HepG2 (cell line): ENCODE measurements at regions not wholly inside any gene's neighbourhood (a gene's known extent, or its start where the extent isn't known, plus 50 kb on each side); places are given as distances from the start of the nearest gene placed in this dataset.

ENCODE experiments used
- ATAC-seq: fragments of 200-7000 bp; cut with Tn5 transposase; 3 replicates; pipeline ENCODE4 v1.9.1; 2020; ENCODE audit warnings: mild to moderate bottlenecking, moderate library complexity
- BruUV-seq: library from RNA; stranded (reverse); fragments of 400-500 nt; replicated peaks from 2 replicates; lab custom pipeline; 2021; lab: Mats Ljungman, UMichigan
- CTCF ChIA-PET: fragments of 300-600 bp; formaldehyde crosslinking; extraction: SDS; loops from one replicate; lab custom pipeline; 2021; ENCODE audit warnings: low total read pairs, inconsistent platforms, low intra/inter-chr PET ratio; lab: Yijun Ruan, JAX
- POLR2A ChIA-PET: fragments of 350-600 bp; sonication (Branson Sonifier 250); formaldehyde crosslinking; loops from one replicate; lab custom pipeline; 2020; ENCODE audit warnings: antibody characterized with exemption, inconsistent platforms; lab: Yijun Ruan, JAX
- DNase-seq: peaks from one replicate; pipeline ENCODE4 v3.0.0-alpha.2; 2015; ENCODE audit warnings: low spot score
- FAIRE-seq: peaks from 3 replicates; lab custom pipeline; 2011; peaks lifted over from hg19 to GRCh38; lab: Jason Lieb, UNC
- H2AFZ ChIP-seq: one replicate; pipeline ENCODE4 v1.6.1; 2011; ENCODE audit warnings: low read length, inconsistent platforms
- H3K27ac ChIP-seq: fragments of 300-600 bp; 3 replicates; pipeline ENCODE4 v1.8.0; 2011; ENCODE audit warnings: mixed run types, mild to moderate bottlenecking, mixed read lengths, low read length, inconsistent platforms; ENCODE audit not compliant: insufficient read depth; ENCODE audit errors: extremely low read length
- H3K27me3 ChIP-seq, 2 experiments: fragments of 200-600 bp in 1 of 2; 2 replicates in 1 of 2; 3 replicates in 1 of 2; pipeline versions ENCODE4 v1.6.0 to v1.8.0; 2011; ENCODE audit warnings: low read length in 2 of 2, mild to moderate bottlenecking in 2 of 2, moderate library complexity in 2 of 2, inconsistent platforms in 1 of 2; ENCODE audit not compliant: insufficient read depth in 2 of 2, control insufficient read depth in 1 of 2
- H3K36me3 ChIP-seq, 2 experiments: fragments of 200-600 bp in 1 of 2; replicated peaks in 1 of 2; 2 replicates in 1 of 2; 3 replicates in 1 of 2; pipeline versions ENCODE4 v1.5.1 to v1.8.0; 2011; ENCODE audit warnings: low read length in 2 of 2, inconsistent platforms in 1 of 2; ENCODE audit not compliant: insufficient read depth in 2 of 2, control insufficient read depth in 1 of 2
- H3K4me1 ChIP-seq: 2 replicates; pipeline ENCODE4 v1.5.1; 2012; ENCODE audit warnings: low read length, inconsistent platforms; ENCODE audit not compliant: insufficient read depth
- H3K4me2 ChIP-seq: 2 replicates; pipeline ENCODE4 v1.6.0; 2011; ENCODE audit warnings: low read depth, low read length, inconsistent platforms
- H3K4me3 ChIP-seq, 3 experiments: fragments of 200-600 bp in 1 of 3; sonication (generic), shearing (Covaris generic) in 1 of 3; replicated peaks in 1 of 3; 2 replicates each; pipeline ENCODE4 v1.5.1; 2011 to 2016; ENCODE audit warnings: low read length in 3 of 3, inconsistent platforms in 2 of 3, low read depth in 2 of 3, mild to moderate bottlenecking in 2 of 3, control low read depth in 1 of 3, mixed read lengths in 1 of 3; ENCODE audit not compliant: insufficient read depth in 1 of 3
- H3K79me2 ChIP-seq: one replicate; pipeline ENCODE4 v1.6.1; 2011; ENCODE audit warnings: low read length, inconsistent platforms; ENCODE audit not compliant: insufficient read depth
- H3K9ac ChIP-seq: 2 replicates; pipeline ENCODE4 v1.6.0; 2011; ENCODE audit warnings: mild to moderate bottlenecking, low read depth, low read length, inconsistent platforms; ENCODE audit not compliant: insufficient read depth
- H3K9me3 ChIP-seq: 2 replicates; pipeline ENCODE4 v1.5.1; 2012; ENCODE audit warnings: mild to moderate bottlenecking, low read length
- H4K20me1 ChIP-seq: 2 replicates; pipeline ENCODE4 v1.6.0; 2011; ENCODE audit warnings: inconsistent platforms, mild to moderate bottlenecking, low read length, moderate library complexity; ENCODE audit not compliant: insufficient read depth
- CBX1 ChIP-seq: IDR thresholded peaks from one replicate; pipeline ENCODE4 v1.6.1; 2016; ENCODE audit warnings: antibody characterized with exemption, low read depth
- HHEX ChIP-seq: IDR thresholded peaks from 2 replicates; pipeline ENCODE4 v1.6.1; 2016; ENCODE audit warnings: control low read depth
- KLF6 ChIP-seq: IDR thresholded peaks from 2 replicates; pipeline ENCODE4 v1.8.0; 2016; ENCODE audit warnings: missing biosample characterization, missing genetic modification reagents
- NBN ChIP-seq: fragments of 450-650 bp; conservative IDR thresholded peaks from 2 replicates; pipeline ENCODE4 v1.6.1; 2017
- RXRB ChIP-seq: IDR thresholded peaks from 2 replicates; pipeline ENCODE4 v1.6.1; 2016; ENCODE audit warnings: borderline replicate concordance, missing genetic modification reagents, missing compliant biosample characterization
- TCF7L2 ChIP-seq: IDR thresholded peaks from 2 replicates; pipeline ENCODE4 v1.6.1; 2011; ENCODE audit warnings: mild to moderate bottlenecking, low read depth, low read length, moderate library complexity
- TOPORS ChIP-seq: sonication (generic); formaldehyde crosslinking; IDR thresholded peaks from 2 replicates; pipeline ENCODE4 v1.8.0; 2023; ENCODE audit warnings: mild to moderate bottlenecking, missing genetic modification reagents
- ZMYM4 ChIP-seq: sonication (generic); formaldehyde crosslinking; IDR thresholded peaks from 2 replicates; pipeline ENCODE4 v1.8.1; 2023; ENCODE audit warnings: mild to moderate bottlenecking, missing genetic modification reagents
- ZNF121 ChIP-seq: sonication (generic); formaldehyde crosslinking; IDR thresholded peaks from 2 replicates; pipeline ENCODE4 v1.5.0; 2020; ENCODE audit warnings: mild to moderate bottlenecking, missing genetic modification reagents
- ZNF260 ChIP-seq: sonication (generic); formaldehyde crosslinking; IDR thresholded peaks from 2 replicates; pipeline ENCODE4 v1.4.0; 2020; ENCODE audit warnings: missing genetic modification reagents, low read depth, mild to moderate bottlenecking, borderline replicate concordance
- ZNF331 ChIP-seq: sonication (generic); formaldehyde crosslinking; IDR thresholded peaks from 2 replicates; pipeline ENCODE4 v1.4.0; 2020; ENCODE audit warnings: missing genetic modification reagents
- ZNF563 ChIP-seq: sonication (generic); formaldehyde crosslinking; IDR thresholded peaks from 2 replicates; pipeline ENCODE4 v1.8.0; 2022; ENCODE audit warnings: mild to moderate bottlenecking, moderate library complexity, missing genetic modification reagents
- WGBS: methylation state at CpG from one replicate; pipeline ENCODE4 v1.1.6; 2017; ENCODE audit warnings: low lambda C conversion rate; 5-methylcytosine and 5-hydroxymethylcytosine counted together
- in situ Hi-C: cut with HindIII; loops from 2 replicates; pipeline ENCODE4 v1.10.0; 2017; ENCODE audit warnings: low pct_unique_long_range_greater_than_20kb; ENCODE audit not compliant: extremely low pct_ligation_motif_present
- intact Hi-C: fragments of 100-400 bp; cut with micrococcal nuclease; formaldehyde crosslinking; loops from one replicate; pipeline ENCODE4 v1.10.0; 2022; ENCODE audit not compliant: unreplicated experiment
- TF ChIP-seq, protein P1 (sequence below): sonication (generic); formaldehyde crosslinking; IDR thresholded peaks from 2 replicates; pipeline ENCODE4 v1.8.0; 2022; ENCODE audit warnings: missing genetic modification reagents, low read depth, mild to moderate bottlenecking, borderline replicate concordance
- TF ChIP-seq, protein P2 (sequence below): sonication (generic); formaldehyde crosslinking; IDR thresholded peaks from 2 replicates; pipeline ENCODE4 v1.4.0; 2020; ENCODE audit warnings: missing genetic modification reagents
- TF ChIP-seq, protein P3 (sequence below): sonication (generic); formaldehyde crosslinking; IDR thresholded peaks from 2 replicates; pipeline ENCODE4 v1.5.0; 2020; ENCODE audit warnings: mild to moderate bottlenecking, missing genetic modification reagents

- POLR2A ChIA-PET, result no interaction called here
- in situ Hi-C loops, result no loop called here
- WGBS, result 23% methylated on average over 6 of the region's 6 CpGs
- H3K79me2 ChIP-seq, result no peaks in the 10 kb centered on the region
- ATAC-seq, result no peak
- H3K27ac ChIP-seq, result no peak overlapping the region
- no peaks in the 10 kb centered on the region for H4K20me1 ChIP-seq
- H3K4me1 ChIP-seq, result peaks cover 14% of the 10 kb centered on the region
- H3K9ac ChIP-seq, result no peak overlapping the region
- DNase-seq, result no peak
- CTCF ChIA-PET, result no interaction called here
- H3K9me3 ChIP-seq, result peaks cover 22% of the 10 kb centered on the region
- TF ChIP-seq, protein P1, sequence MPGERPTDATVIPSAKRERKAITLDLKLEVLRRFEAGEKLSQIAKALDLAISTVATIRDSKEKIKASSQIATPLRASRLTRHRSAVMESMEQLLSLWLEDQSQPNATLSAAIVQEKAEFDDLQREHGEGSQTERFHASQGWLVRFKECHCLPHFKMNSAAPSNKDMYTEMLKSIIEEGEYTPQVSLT, result no peak
- TF ChIP-seq ZNF331 (CRISPR knock-in tag), result no peak
- TF ChIP-seq NBN, result no peak
- TF ChIP-seq, all 625 proteins: peak for 0
- BruUV-seq, result no TSS peak
- no peaks in the 10 kb centered on the region for H3K36me3 ChIP-seq
- no peak overlapping the region for H3K4me3 ChIP-seq
- H2AFZ ChIP-seq, result no peak overlapping the region
- no peak for FAIRE-seq
- intact Hi-C loops, result no loop called here
- no peak overlapping the region for H3K4me2 ChIP-seq
- H3K27me3 ChIP-seq, result no peaks in the 10 kb centered on the region
These were observed 258.6 kb downstream of the MSRB3 start for GRCh38 chr12:65536876-65537681.

DNA sequence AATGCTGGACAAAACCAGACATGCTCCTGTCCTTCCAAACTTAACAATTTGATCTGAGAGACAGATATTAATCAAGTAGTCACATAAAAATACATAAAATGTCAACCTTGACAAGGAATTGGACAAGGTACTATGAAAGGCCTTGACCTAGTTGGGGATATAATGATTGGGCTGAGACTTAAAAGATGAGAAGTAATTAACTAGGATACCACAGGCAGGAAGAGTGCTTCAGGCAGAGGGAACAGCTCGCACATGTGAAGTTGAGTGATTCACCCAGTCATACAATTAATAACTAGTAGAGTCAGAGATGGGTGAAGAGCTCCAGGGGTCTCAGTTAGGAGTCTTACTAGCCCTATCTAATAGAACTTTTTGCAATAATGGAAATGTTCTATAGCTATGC is 259.5 kb downstream of the MSRB3 start:
- Histone ChIP-seq H3K27me3 (no peaks in the 10 kb centered on the region), H3K4me2 (no peak overlapping the region), H4K20me1 (no peaks in the 10 kb centered on the region), H3K4me3 (no peak overlapping the region), H3K27ac (no peak overlapping the region), H3K9ac (no peak overlapping the region), H2AFZ (no peak overlapping the region), H3K4me1 (peaks cover 7% of the 10 kb centered on the region), H3K9me3 (peaks cover 22% of the 10 kb centered on the region), H3K36me3 (no peaks in the 10 kb centered on the region), H3K79me2 (no peaks in the 10 kb centered on the region)
- BruUV-seq, result no TSS peak
- ChIA-PET POLR2A (no interaction called here), CTCF (no interaction called here)
- intact Hi-C loops, result no loop called here
- DNase-seq (no peak), FAIRE-seq (no peak), ATAC-seq (no peak)
- in situ Hi-C loops, result no loop called here
- 48% methylated on average over 1 of the region's 1 CpG for WGBS
- no peak for TF ChIP-seq TOPORS (CRISPR knock-in tag)
- TF ChIP-seq ZMYM4 (CRISPR knock-in tag), result no peak
- TF ChIP-seq ZNF260 (CRISPR knock-in tag), result no peak
- no peak for TF ChIP-seq KLF6 (CRISPR knock-in tag)
- TF ChIP-seq, protein P2, sequence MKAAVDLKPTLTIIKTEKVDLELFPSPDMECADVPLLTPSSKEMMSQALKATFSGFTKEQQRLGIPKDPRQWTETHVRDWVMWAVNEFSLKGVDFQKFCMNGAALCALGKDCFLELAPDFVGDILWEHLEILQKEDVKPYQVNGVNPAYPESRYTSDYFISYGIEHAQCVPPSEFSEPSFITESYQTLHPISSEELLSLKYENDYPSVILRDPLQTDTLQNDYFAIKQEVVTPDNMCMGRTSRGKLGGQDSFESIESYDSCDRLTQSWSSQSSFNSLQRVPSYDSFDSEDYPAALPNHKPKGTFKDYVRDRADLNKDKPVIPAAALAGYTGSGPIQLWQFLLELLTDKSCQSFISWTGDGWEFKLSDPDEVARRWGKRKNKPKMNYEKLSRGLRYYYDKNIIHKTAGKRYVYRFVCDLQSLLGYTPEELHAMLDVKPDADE (CRISPR knock-in tag), result no peak
- no peak for TF ChIP-seq ZNF563 (CRISPR knock-in tag)
- TF ChIP-seq, protein P3, sequence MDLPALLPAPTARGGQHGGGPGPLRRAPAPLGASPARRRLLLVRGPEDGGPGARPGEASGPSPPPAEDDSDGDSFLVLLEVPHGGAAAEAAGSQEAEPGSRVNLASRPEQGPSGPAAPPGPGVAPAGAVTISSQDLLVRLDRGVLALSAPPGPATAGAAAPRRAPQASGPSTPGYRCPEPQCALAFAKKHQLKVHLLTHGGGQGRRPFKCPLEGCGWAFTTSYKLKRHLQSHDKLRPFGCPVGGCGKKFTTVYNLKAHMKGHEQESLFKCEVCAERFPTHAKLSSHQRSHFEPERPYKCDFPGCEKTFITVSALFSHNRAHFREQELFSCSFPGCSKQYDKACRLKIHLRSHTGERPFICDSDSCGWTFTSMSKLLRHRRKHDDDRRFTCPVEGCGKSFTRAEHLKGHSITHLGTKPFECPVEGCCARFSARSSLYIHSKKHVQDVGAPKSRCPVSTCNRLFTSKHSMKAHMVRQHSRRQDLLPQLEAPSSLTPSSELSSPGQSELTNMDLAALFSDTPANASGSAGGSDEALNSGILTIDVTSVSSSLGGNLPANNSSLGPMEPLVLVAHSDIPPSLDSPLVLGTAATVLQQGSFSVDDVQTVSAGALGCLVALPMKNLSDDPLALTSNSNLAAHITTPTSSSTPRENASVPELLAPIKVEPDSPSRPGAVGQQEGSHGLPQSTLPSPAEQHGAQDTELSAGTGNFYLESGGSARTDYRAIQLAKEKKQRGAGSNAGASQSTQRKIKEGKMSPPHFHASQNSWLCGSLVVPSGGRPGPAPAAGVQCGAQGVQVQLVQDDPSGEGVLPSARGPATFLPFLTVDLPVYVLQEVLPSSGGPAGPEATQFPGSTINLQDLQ (CRISPR knock-in tag), result no peak
- TF ChIP-seq CBX1, result no peak
- TF ChIP-seq TCF7L2, result no peak
- no peak for TF ChIP-seq RXRB (CRISPR knock-in tag)
- no peak for TF ChIP-seq ZNF121 (CRISPR knock-in tag)
- TF ChIP-seq HHEX, result no peak
